ENCODE measurements at regions not wholly inside any gene's neighbourhood (a gene's known extent, or its start where the extent isn't known, plus 50 kb on each side); places are given as distances from the start of the nearest gene placed in this dataset.

- CTCF ChIA-PET: no interaction called here
- no peaks in the 10 kb centered on the region for H3K4me1 ChIP-seq (ENCODE audit: insufficient read depth, low read length)
- Mint-ChIP-seq H3K4me1 (no peaks in the 10 kb centered on the region), H3K9me3 (no peaks in the 10 kb centered on the region), H3K36me3 (peaks cover 0 to 3% (median 0%) of the 10 kb centered on the region in 3 donors), H3K4me3 (no peak overlapping the region), H3K27ac (no peak overlapping the region), H3K27me3 (peaks cover 0 to 5% of the 10 kb centered on the region in 2 donors)
- DNase-seq: no peak
- no peak overlapping the region for H3K4me3 ChIP-seq (ENCODE audit: low read length)
- POLR2A ChIA-PET: no interaction called here
- no peak overlapping the region for H3K27ac ChIP-seq (ENCODE audit: low read depth, low read length)
- H3K9me3 ChIP-seq (ENCODE audit: low read length): no peaks in the 10 kb centered on the region
- no peaks in the 10 kb centered on the region for H3K36me3 ChIP-seq (ENCODE audit: insufficient read depth, low read length)
- no peaks in the 10 kb centered on the region for H3K27me3 ChIP-seq (ENCODE audit: insufficient read depth, low read length, poor library complexity, severe bottlenecking)
These were observed 176.9 kb upstream of the ARSJ start for GRCh38 chr4:114156371-114156770.

- CTCF ChIA-PET: no interaction called here
- Histone ChIP-seq H3K36me3 (ENCODE audit: insufficient read depth, low read length) (no peaks in the 10 kb centered on the region), H3K4me3 (ENCODE audit: low read length) (no peak overlapping the region), H3K9me3 (ENCODE audit: low read length) (no peaks in the 10 kb centered on the region), H3K27me3 (ENCODE audit: insufficient read depth, low read length, poor library complexity, severe bottlenecking) (no peaks in the 10 kb centered on the region), H3K27ac (ENCODE audit: low read depth, low read length) (no peak overlapping the region), H3K4me1 (ENCODE audit: insufficient read depth, low read length) (no peaks in the 10 kb centered on the region)
- no peaks in the 10 kb centered on the region for H3K4me1 Mint-ChIP-seq
- POLR2A ChIA-PET: no interaction called here
- no peaks in the 10 kb centered on the region for H3K36me3 Mint-ChIP-seq
- DNase-seq: no peak
- peaks cover 0 to 3% (median 0%) of the 10 kb centered on the region in 5 donors for H3K9me3 Mint-ChIP-seq
- no peak overlapping the region for H3K4me3 Mint-ChIP-seq
- H3K27ac Mint-ChIP-seq: no peak overlapping the region
- H3K27me3 Mint-ChIP-seq: peaks cover 2 to 12% of the 10 kb centered on the region in 2 donors
These were observed 182.4 kb upstream of the ARSJ start for GRCh38 chr4:114161809-114162208.

- ChIA-PET POLR2A (no interaction called here), CTCF (no interaction called here)
- no peak overlapping the region for H3K4me3 Mint-ChIP-seq
- no peak overlapping the region for H3K27ac Mint-ChIP-seq
- no peaks in the 10 kb centered on the region for H3K27me3 ChIP-seq (ENCODE audit: insufficient read depth, low read length, poor library complexity, severe bottlenecking)
- peaks cover 2 to 12% of the 10 kb centered on the region in 2 donors for H3K27me3 Mint-ChIP-seq
- H3K4me1 ChIP-seq (ENCODE audit: insufficient read depth, low read length): no peaks in the 10 kb centered on the region
- H3K36me3 ChIP-seq (ENCODE audit: insufficient read depth, low read length): no peaks in the 10 kb centered on the region
- no peaks in the 10 kb centered on the region for H3K4me1 Mint-ChIP-seq
- no peaks in the 10 kb centered on the region for H3K9me3 ChIP-seq (ENCODE audit: low read length)
- no peak overlapping the region for H3K27ac ChIP-seq (ENCODE audit: low read depth, low read length)
- no peak overlapping the region for H3K4me3 ChIP-seq (ENCODE audit: low read length)
- H3K9me3 Mint-ChIP-seq: peaks cover 0 to 3% (median 0%) of the 10 kb centered on the region in 5 donors
- no peak for DNase-seq
- no peaks in the 10 kb centered on the region for H3K36me3 Mint-ChIP-seq
These were observed 183.6 kb upstream of the ARSJ start for GRCh38 chr4:114163051-114163450.

- H3K4me1 ChIP-seq (ENCODE audit: insufficient read depth, low read length): no peaks in the 10 kb centered on the region
- no peaks in the 10 kb centered on the region for H3K9me3 ChIP-seq (ENCODE audit: low read length)
- no peak for DNase-seq
- POLR2A ChIA-PET: no interaction called here
- no peaks in the 10 kb centered on the region for H3K27me3 ChIP-seq (ENCODE audit: insufficient read depth, low read length, poor library complexity, severe bottlenecking)
- CTCF ChIA-PET: no interaction called here
- Mint-ChIP-seq H3K4me1 (no peaks in the 10 kb centered on the region), H3K36me3 (peaks cover 0 to 3% (median 3%) of the 10 kb centered on the region in 3 donors), H3K27me3 (peaks cover 0 to 6% of the 10 kb centered on the region in 2 donors), H3K27ac (no peak overlapping the region), H3K4me3 (no peak overlapping the region), H3K9me3 (peaks cover 0 to 2% (median 0%) of the 10 kb centered on the region in 5 donors)
- H3K27ac ChIP-seq (ENCODE audit: low read depth, low read length): no peak overlapping the region
- H3K4me3 ChIP-seq (ENCODE audit: low read length): no peak overlapping the region
- H3K36me3 ChIP-seq (ENCODE audit: insufficient read depth, low read length): no peaks in the 10 kb centered on the region
These were observed 194.5 kb upstream of the ARSJ start for GRCh38 chr4:114173968-114174367.

- H3K4me3 Mint-ChIP-seq: no peak overlapping the region
These were observed 198.2 kb upstream of the ARSJ start for GRCh38 chr4:114177628-114178027.

GRCh38 chr4:114178392-114178791 lies 198.9 kb upstream of the ARSJ start:
- peaks cover 0 to 5% (median 0%) of the 10 kb centered on the region in 3 donors for H3K36me3 Mint-ChIP-seq
- Histone ChIP-seq H3K4me3 (ENCODE audit: low read length) (no peak overlapping the region), H3K27ac (ENCODE audit: low read depth, low read length) (no peak overlapping the region), H3K27me3 (ENCODE audit: insufficient read depth, low read length, poor library complexity, severe bottlenecking) (no peaks in the 10 kb centered on the region), H3K9me3 (ENCODE audit: low read length) (no peaks in the 10 kb centered on the region), H3K36me3 (ENCODE audit: insufficient read depth, low read length) (no peaks in the 10 kb centered on the region), H3K4me1 (ENCODE audit: insufficient read depth, low read length) (no peaks in the 10 kb centered on the region)
- peaks cover 0 to 12% (median 5%) of the 10 kb centered on the region in 5 donors for H3K9me3 Mint-ChIP-seq
- no peak for DNase-seq
- no peak overlapping the region for H3K4me3 Mint-ChIP-seq
- CTCF ChIA-PET: no interaction called here
- no peak overlapping the region for H3K27ac Mint-ChIP-seq
- peaks cover 0 to 2% of the 10 kb centered on the region in 2 donors for H3K27me3 Mint-ChIP-seq
- no peaks in the 10 kb centered on the region for H3K4me1 Mint-ChIP-seq
- POLR2A ChIA-PET: no interaction called here

More at GRCh38 chr4:114177628-114178027, 198.2 kb upstream of the ARSJ start:
- ChIA-PET CTCF (no interaction called here), POLR2A (no interaction called here)
- DNase-seq: no peak
- no peaks in the 10 kb centered on the region for H3K36me3 ChIP-seq (ENCODE audit: insufficient read depth, low read length)
- Mint-ChIP-seq H3K4me1 (no peaks in the 10 kb centered on the region), H3K36me3 (peaks cover 0 to 7% (median 0%) of the 10 kb centered on the region in 3 donors), H3K27ac (no peak overlapping the region), H3K27me3 (peaks cover 0 to 6% of the 10 kb centered on the region in 2 donors), H3K9me3 (peaks cover 0 to 6% (median 3%) of the 10 kb centered on the region in 5 donors)
- H3K4me1 ChIP-seq (ENCODE audit: insufficient read depth, low read length): no peaks in the 10 kb centered on the region
- no peaks in the 10 kb centered on the region for H3K27me3 ChIP-seq (ENCODE audit: insufficient read depth, low read length, poor library complexity, severe bottlenecking)
- no peaks in the 10 kb centered on the region for H3K9me3 ChIP-seq (ENCODE audit: low read length)
- no peak overlapping the region for H3K4me3 ChIP-seq (ENCODE audit: low read length)
- no peak overlapping the region for H3K27ac ChIP-seq (ENCODE audit: low read depth, low read length)

GRCh38 chr4:114180481-114180880 lies 201.0 kb upstream of the ARSJ start:
- Mint-ChIP-seq H3K27me3 (peaks cover 0 to 4% of the 10 kb centered on the region in 2 donors), H3K4me3 (no peak overlapping the region), H3K4me1 (no peaks in the 10 kb centered on the region), H3K36me3 (peaks cover 0 to 5% (median 0%) of the 10 kb centered on the region in 3 donors), H3K27ac (no peak overlapping the region), H3K9me3 (peaks cover 0 to 15% (median 5%) of the 10 kb centered on the region in 5 donors)
- no peak overlapping the region for H3K27ac ChIP-seq (ENCODE audit: low read depth, low read length)
- DNase-seq: peak in 3 of 5 donors; percentile 3 to 58 (median 27)
- H3K36me3 ChIP-seq (ENCODE audit: insufficient read depth, low read length): no peaks in the 10 kb centered on the region
- ChIA-PET POLR2A (no interaction called here), CTCF (interaction anchor here (0.7 to 1.9 kb wide), 4 partner anchors 224 to 786 kb away, joined by 3 to 8 read pairs (median 4); no protein-coding TSS in a partner anchor)
- no peak overlapping the region for H3K4me3 ChIP-seq (ENCODE audit: low read length)
- H3K9me3 ChIP-seq (ENCODE audit: low read length): no peaks in the 10 kb centered on the region
- H3K4me1 ChIP-seq (ENCODE audit: insufficient read depth, low read length): no peaks in the 10 kb centered on the region
- no peaks in the 10 kb centered on the region for H3K27me3 ChIP-seq (ENCODE audit: insufficient read depth, low read length, poor library complexity, severe bottlenecking)

- no peak overlapping the region for H3K4me3 Mint-ChIP-seq
- CTCF ChIA-PET: no interaction called here
These were observed 205.5 kb upstream of the ARSJ start for GRCh38 chr4:114184901-114185300.

More at GRCh38 chr4:114184901-114185300, 205.5 kb upstream of the ARSJ start:
- Mint-ChIP-seq H3K27ac (no peak overlapping the region), H3K4me1 (no peaks in the 10 kb centered on the region), H3K36me3 (peaks cover 0 to 5% (median 0%) of the 10 kb centered on the region in 3 donors), H3K27me3 (peaks cover 6 to 7% of the 10 kb centered on the region in 2 donors), H3K9me3 (peaks cover 0 to 15% (median 5%) of the 10 kb centered on the region in 5 donors)
- Histone ChIP-seq H3K9me3 (ENCODE audit: low read length) (no peaks in the 10 kb centered on the region), H3K27me3 (ENCODE audit: insufficient read depth, low read length, poor library complexity, severe bottlenecking) (no peaks in the 10 kb centered on the region), H3K4me3 (ENCODE audit: low read length) (no peak overlapping the region), H3K4me1 (ENCODE audit: insufficient read depth, low read length) (no peaks in the 10 kb centered on the region), H3K27ac (ENCODE audit: low read depth, low read length) (no peak overlapping the region), H3K36me3 (ENCODE audit: insufficient read depth, low read length) (no peaks in the 10 kb centered on the region)
- POLR2A ChIA-PET: no interaction called here
- no peak for DNase-seq
